Activated T-cell treated with anti-CD3 and anti-CD28 coated beads, Interleukin-2, amount 50 U/mL, for 4 hours (primary cell): ENCODE measurements at regions not wholly inside any gene's neighbourhood (a gene's known extent, or its start where the extent isn't known, plus 50 kb on each side); places are given as distances from the start of the nearest gene placed in this dataset.
"Not testable (repeated sequence)": the region's sequence is repeated elsewhere in the genome, so short reads cannot be mapped to it uniquely, and the experiment has no call there.

Source experiments
- ATAC-seq, 2 donors: fragments of 200-7000 bp; cut with Tn5 transposase; one replicate each; pipeline ENCODE4 v1.10.0; 2021
- DNase-seq: peaks from one replicate; pipeline ENCODE4 v3.0.0-alpha.2; 2020
- H3K27me3 Mint-ChIP-seq: one replicate; pipeline ENCODE4 v1.8.0; 2021; ENCODE audit warnings: low read depth, mixed read lengths
- H3K36me3 Mint-ChIP-seq: one replicate; pipeline ENCODE4 v1.8.0; 2022; ENCODE audit warnings: mixed read lengths; ENCODE audit not compliant: insufficient read depth
- H3K4me1 Mint-ChIP-seq: one replicate; pipeline ENCODE4 v1.8.0; 2021; ENCODE audit warnings: low read depth, mixed read lengths
- H3K4me3 Mint-ChIP-seq: one replicate; pipeline ENCODE4 v1.8.0; 2021; ENCODE audit warnings: mild to moderate bottlenecking, moderate library complexity, mixed read lengths
- H3K9me3 Mint-ChIP-seq: one replicate; pipeline ENCODE4 v1.8.0; 2021; ENCODE audit warnings: mixed read lengths

- ATAC-seq: no peak
- no peaks in the 10 kb centered on the region for H3K4me1 Mint-ChIP-seq
- H3K36me3 Mint-ChIP-seq: no peaks in the 10 kb centered on the region
- DNase-seq: no peak
- H3K27me3 Mint-ChIP-seq: peaks cover 7% of the 10 kb centered on the region
- H3K4me3 Mint-ChIP-seq: no peak overlapping the region
- no peaks in the 10 kb centered on the region for H3K9me3 Mint-ChIP-seq
Observed at GRCh38 chr5:98517560-98518366, 255.7 kb upstream of the RGMB start.

GRCh38 chr5:98518754-98519153, 254.7 kb upstream of the RGMB start:
- H3K36me3 Mint-ChIP-seq: no peaks in the 10 kb centered on the region
- H3K27me3 Mint-ChIP-seq: peaks cover 9% of the 10 kb centered on the region
- no peak overlapping the region for H3K4me3 Mint-ChIP-seq
- DNase-seq: no peak
- H3K4me1 Mint-ChIP-seq: no peaks in the 10 kb centered on the region
- ATAC-seq: no peak
- no peaks in the 10 kb centered on the region for H3K9me3 Mint-ChIP-seq

- Mint-ChIP-seq H3K36me3 (no peaks in the 10 kb centered on the region), H3K4me1 (no peaks in the 10 kb centered on the region), H3K27me3 (peaks cover 9% of the 10 kb centered on the region), H3K4me3 (no peak overlapping the region), H3K9me3 (no peaks in the 10 kb centered on the region)
- no peak for DNase-seq
- ATAC-seq: no peak
Observed at GRCh38 chr5:98519571-98519970, 253.9 kb upstream of the RGMB start.

- Mint-ChIP-seq H3K4me3 (no peak overlapping the region), H3K36me3 (no peaks in the 10 kb centered on the region), H3K9me3 (no peaks in the 10 kb centered on the region), H3K27me3 (peaks cover 10% of the 10 kb centered on the region), H3K4me1 (no peaks in the 10 kb centered on the region)
- ATAC-seq: no peak
- no peak for DNase-seq
Observed at GRCh38 chr5:98521821-98522220, 251.6 kb upstream of the RGMB start.

GRCh38 chr5:98524773-98525172, 248.7 kb upstream of the RGMB start:
- Mint-ChIP-seq H3K36me3 (no peaks in the 10 kb centered on the region), H3K27me3 (peaks cover 10% of the 10 kb centered on the region), H3K4me1 (no peaks in the 10 kb centered on the region), H3K9me3 (no peaks in the 10 kb centered on the region), H3K4me3 (no peak overlapping the region)
- ATAC-seq (no peak), DNase-seq (no peak)

GRCh38 chr5:98527846-98528245, 245.6 kb upstream of the RGMB start:
- Mint-ChIP-seq H3K4me1 (no peaks in the 10 kb centered on the region), H3K9me3 (no peaks in the 10 kb centered on the region), H3K36me3 (no peaks in the 10 kb centered on the region), H3K4me3 (no peak overlapping the region), H3K27me3 (peaks cover 4% of the 10 kb centered on the region)
- DNase-seq (no peak), ATAC-seq (no peak)

- no peak overlapping the region for H3K4me3 Mint-ChIP-seq
- H3K4me1 Mint-ChIP-seq: no peaks in the 10 kb centered on the region
- ATAC-seq (no peak), DNase-seq (no peak)
- H3K36me3 Mint-ChIP-seq: no peaks in the 10 kb centered on the region
- peaks cover 2% of the 10 kb centered on the region for H3K27me3 Mint-ChIP-seq
- no peaks in the 10 kb centered on the region for H3K9me3 Mint-ChIP-seq
Observed at GRCh38 chr5:98529321-98529720, 244.1 kb upstream of the RGMB start.

GRCh38 chr5:98530224-98530623, 243.2 kb upstream of the RGMB start:
- H3K4me3 Mint-ChIP-seq: no peak overlapping the region

GRCh38 chr5:98535901-98536300, 237.6 kb upstream of the RGMB start:
- Mint-ChIP-seq H3K27me3 (peaks cover 2% of the 10 kb centered on the region), H3K36me3 (no peaks in the 10 kb centered on the region)

More at GRCh38 chr5:98530224-98530623, 243.2 kb upstream of the RGMB start:
- DNase-seq: no peak
- H3K36me3 Mint-ChIP-seq: no peaks in the 10 kb centered on the region
- no peaks in the 10 kb centered on the region for H3K4me1 Mint-ChIP-seq
- H3K27me3 Mint-ChIP-seq: peaks cover 2% of the 10 kb centered on the region
- no peaks in the 10 kb centered on the region for H3K9me3 Mint-ChIP-seq
- no peak for ATAC-seq

GRCh38 chr5:98540056-98540455, 233.4 kb upstream of the RGMB start:
- H3K4me3 Mint-ChIP-seq: no peak overlapping the region
- DNase-seq: no peak
- no peaks in the 10 kb centered on the region for H3K4me1 Mint-ChIP-seq
- ATAC-seq: no peak
- H3K9me3 Mint-ChIP-seq: peaks cover 18% of the 10 kb centered on the region
- peaks cover 2% of the 10 kb centered on the region for H3K27me3 Mint-ChIP-seq
- H3K36me3 Mint-ChIP-seq: no peaks in the 10 kb centered on the region

More at GRCh38 chr5:98535901-98536300, 237.6 kb upstream of the RGMB start:
- DNase-seq (no peak), ATAC-seq (no peak)
- Mint-ChIP-seq H3K9me3 (peaks cover 3% of the 10 kb centered on the region), H3K4me1 (no peaks in the 10 kb centered on the region), H3K4me3 (no peak overlapping the region)

- Mint-ChIP-seq H3K27me3 (peaks cover 2% of the 10 kb centered on the region), H3K36me3 (no peaks in the 10 kb centered on the region), H3K4me3 (no peak overlapping the region), H3K9me3 (peaks cover 18% of the 10 kb centered on the region), H3K4me1 (no peaks in the 10 kb centered on the region)
- ATAC-seq (no peak), DNase-seq (no peak)
Observed at GRCh38 chr5:98541641-98542040, 231.8 kb upstream of the RGMB start.

GRCh38 chr5:98543490-98543889, 230.0 kb upstream of the RGMB start:
- H3K4me3 Mint-ChIP-seq: no peak overlapping the region
- no peak for ATAC-seq
- H3K9me3 Mint-ChIP-seq: peaks cover 18% of the 10 kb centered on the region
- no peak for DNase-seq
- H3K36me3 Mint-ChIP-seq: no peaks in the 10 kb centered on the region
- no peaks in the 10 kb centered on the region for H3K27me3 Mint-ChIP-seq
- no peaks in the 10 kb centered on the region for H3K4me1 Mint-ChIP-seq

GRCh38 chr5:98546924-98547323, 226.5 kb upstream of the RGMB start:
- not testable (repeated sequence) for DNase-seq, H3K9me3 Mint-ChIP-seq, H3K4me1 Mint-ChIP-seq, H3K4me3 Mint-ChIP-seq, H3K27me3 Mint-ChIP-seq, H3K36me3 Mint-ChIP-seq, ATAC-seq

- H3K27me3 Mint-ChIP-seq: no peaks in the 10 kb centered on the region
- H3K4me3 Mint-ChIP-seq: no peak overlapping the region
- no peaks in the 10 kb centered on the region for H3K36me3 Mint-ChIP-seq
- ATAC-seq: no peak
- H3K4me1 Mint-ChIP-seq: no peaks in the 10 kb centered on the region
- H3K9me3 Mint-ChIP-seq: peaks cover 10% of the 10 kb centered on the region
- DNase-seq: no peak
Observed at GRCh38 chr5:98556712-98557111, 216.8 kb upstream of the RGMB start.

GRCh38 chr5:98557916-98558315, 215.5 kb upstream of the RGMB start:
- peaks cover 10% of the 10 kb centered on the region for H3K9me3 Mint-ChIP-seq
- no peaks in the 10 kb centered on the region for H3K4me1 Mint-ChIP-seq
- H3K27me3 Mint-ChIP-seq: no peaks in the 10 kb centered on the region
- no peak overlapping the region for H3K4me3 Mint-ChIP-seq
- ATAC-seq (no peak), DNase-seq (no peak)
- no peaks in the 10 kb centered on the region for H3K36me3 Mint-ChIP-seq
